ENCODE measurements at regions not wholly inside any gene's neighbourhood (a gene's known extent, or its start where the extent isn't known, plus 50 kb on each side); places are given as distances from the start of the nearest gene placed in this dataset.

GRCh38 chr2:150191349-150191748 lies 296.1 kb downstream of the RND3 start:
- H3K27ac ChIP-seq, result no peak overlapping the region
- DNase-seq, result no peak
- H3K9me3 ChIP-seq, result peaks cover 0 to 5% (median 0%) of the 10 kb centered on the region in 12 donors
- 52 to 63% (median 56%) methylated on average over 4 of the region's 4 CpGs for WGBS, 4 donors
- H3K4me1 ChIP-seq, result no peaks in the 10 kb centered on the region
- TF ChIP-seq POLR2A (IDR thresholded peaks at IDR 0.05) (no peak), CTCF (IDR thresholded peaks at IDR 0.05) (no peak)
- no peak overlapping the region for H3K4me3 ChIP-seq
- no peak for ATAC-seq
- intact Hi-C loops (cut with DNase I), result no loop called here
- H3K27me3 ChIP-seq, result no peaks in the 10 kb centered on the region
- H3K36me3 ChIP-seq, result no peaks in the 10 kb centered on the region

GRCh38 chr2:150190546-150190945 lies 296.9 kb downstream of the RND3 start:
- Histone ChIP-seq H3K4me1 (no peaks in the 10 kb centered on the region), H3K27me3 (no peaks in the 10 kb centered on the region), H3K4me3 (no peak overlapping the region), H3K36me3 (no peaks in the 10 kb centered on the region), H3K27ac (no peak overlapping the region), H3K9me3 (no peaks in the 10 kb centered on the region)
- DNase-seq, result no peak
- 92 to 97% (median 94%) methylated on average over 1 of the region's 1 CpG for WGBS, 4 donors
- TF ChIP-seq POLR2A (IDR thresholded peaks at IDR 0.05) (no peak), CTCF (IDR thresholded peaks at IDR 0.05) (no peak)
- intact Hi-C loops (cut with DNase I), result no loop called here
- no peak for ATAC-seq

GRCh38 chr2:150188800-150189199 lies 298.7 kb downstream of the RND3 start:
- 75 to 88% (median 81%) methylated on average over 2 of the region's 2 CpGs for WGBS, 4 donors
- H3K27ac ChIP-seq, result no peak overlapping the region
- no peaks in the 10 kb centered on the region for H3K36me3 ChIP-seq
- H3K4me1 ChIP-seq, result no peaks in the 10 kb centered on the region
- DNase-seq (no peak), ATAC-seq (no peak)
- H3K27me3 ChIP-seq, result no peaks in the 10 kb centered on the region
- no peak overlapping the region for H3K4me3 ChIP-seq
- H3K9me3 ChIP-seq, result no peaks in the 10 kb centered on the region
- no peak for TF ChIP-seq POLR2A (IDR thresholded peaks at IDR 0.05)
- TF ChIP-seq CTCF (IDR thresholded peaks at IDR 0.05), result no peak
- intact Hi-C loops (cut with DNase I), result no loop called here

- no peak for DNase-seq
- intact Hi-C loops (cut with DNase I), result no loop called here
- no peaks in the 10 kb centered on the region for H3K27me3 ChIP-seq
- H3K4me3 ChIP-seq, result no peak overlapping the region
- no peak overlapping the region for H3K27ac ChIP-seq
- no peaks in the 10 kb centered on the region for H3K9me3 ChIP-seq
- 45 to 50% (median 47%) methylated on average over 4 of the region's 4 CpGs for WGBS, 4 donors
- H3K4me1 ChIP-seq, result no peaks in the 10 kb centered on the region
- no peak for ATAC-seq
- no peak for TF ChIP-seq CTCF (IDR thresholded peaks at IDR 0.05)
- no peak for TF ChIP-seq POLR2A (IDR thresholded peaks at IDR 0.05)
- H3K36me3 ChIP-seq, result no peaks in the 10 kb centered on the region
These were observed 299.3 kb downstream of the RND3 start for GRCh38 chr2:150188177-150188576.
